ENCODE measurements at regions not wholly inside any gene's neighbourhood (a gene's known extent, or its start where the extent isn't known, plus 50 kb on each side); places are given as distances from the start of the nearest gene placed in this dataset.

DNA sequence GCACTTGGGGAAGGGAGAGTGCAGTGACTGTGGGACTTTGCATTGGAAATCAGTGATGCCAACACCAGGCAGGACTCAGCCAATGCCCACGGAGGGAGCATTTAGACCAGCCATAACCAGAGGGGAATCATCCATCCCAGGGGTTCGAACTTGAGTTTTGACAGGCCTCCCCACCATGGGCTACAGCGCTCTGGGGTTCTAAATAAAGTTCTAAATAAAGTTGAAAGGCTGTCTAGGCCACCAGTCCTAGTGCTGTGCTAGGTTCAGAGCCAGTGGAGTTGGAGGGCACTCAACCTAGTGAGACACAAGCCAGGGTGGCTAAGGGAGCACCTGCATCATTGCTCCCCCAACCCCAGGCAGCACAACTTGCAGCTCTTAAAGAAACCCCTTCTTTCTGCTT, 82.0 kb upstream of the SLC38A4 start (continued):
- TF ChIP-seq, protein P1, sequence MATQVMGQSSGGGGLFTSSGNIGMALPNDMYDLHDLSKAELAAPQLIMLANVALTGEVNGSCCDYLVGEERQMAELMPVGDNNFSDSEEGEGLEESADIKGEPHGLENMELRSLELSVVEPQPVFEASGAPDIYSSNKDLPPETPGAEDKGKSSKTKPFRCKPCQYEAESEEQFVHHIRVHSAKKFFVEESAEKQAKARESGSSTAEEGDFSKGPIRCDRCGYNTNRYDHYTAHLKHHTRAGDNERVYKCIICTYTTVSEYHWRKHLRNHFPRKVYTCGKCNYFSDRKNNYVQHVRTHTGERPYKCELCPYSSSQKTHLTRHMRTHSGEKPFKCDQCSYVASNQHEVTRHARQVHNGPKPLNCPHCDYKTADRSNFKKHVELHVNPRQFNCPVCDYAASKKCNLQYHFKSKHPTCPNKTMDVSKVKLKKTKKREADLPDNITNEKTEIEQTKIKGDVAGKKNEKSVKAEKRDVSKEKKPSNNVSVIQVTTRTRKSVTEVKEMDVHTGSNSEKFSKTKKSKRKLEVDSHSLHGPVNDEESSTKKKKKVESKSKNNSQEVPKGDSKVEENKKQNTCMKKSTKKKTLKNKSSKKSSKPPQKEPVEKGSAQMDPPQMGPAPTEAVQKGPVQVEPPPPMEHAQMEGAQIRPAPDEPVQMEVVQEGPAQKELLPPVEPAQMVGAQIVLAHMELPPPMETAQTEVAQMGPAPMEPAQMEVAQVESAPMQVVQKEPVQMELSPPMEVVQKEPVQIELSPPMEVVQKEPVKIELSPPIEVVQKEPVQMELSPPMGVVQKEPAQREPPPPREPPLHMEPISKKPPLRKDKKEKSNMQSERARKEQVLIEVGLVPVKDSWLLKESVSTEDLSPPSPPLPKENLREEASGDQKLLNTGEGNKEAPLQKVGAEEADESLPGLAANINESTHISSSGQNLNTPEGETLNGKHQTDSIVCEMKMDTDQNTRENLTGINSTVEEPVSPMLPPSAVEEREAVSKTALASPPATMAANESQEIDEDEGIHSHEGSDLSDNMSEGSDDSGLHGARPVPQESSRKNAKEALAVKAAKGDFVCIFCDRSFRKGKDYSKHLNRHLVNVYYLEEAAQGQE (IDR thresholded peaks at IDR 0.05; ENCODE audit: low read depth): no peak
- TF ChIP-seq ZFX (IDR thresholded peaks at IDR 0.05): no peak

DNA sequence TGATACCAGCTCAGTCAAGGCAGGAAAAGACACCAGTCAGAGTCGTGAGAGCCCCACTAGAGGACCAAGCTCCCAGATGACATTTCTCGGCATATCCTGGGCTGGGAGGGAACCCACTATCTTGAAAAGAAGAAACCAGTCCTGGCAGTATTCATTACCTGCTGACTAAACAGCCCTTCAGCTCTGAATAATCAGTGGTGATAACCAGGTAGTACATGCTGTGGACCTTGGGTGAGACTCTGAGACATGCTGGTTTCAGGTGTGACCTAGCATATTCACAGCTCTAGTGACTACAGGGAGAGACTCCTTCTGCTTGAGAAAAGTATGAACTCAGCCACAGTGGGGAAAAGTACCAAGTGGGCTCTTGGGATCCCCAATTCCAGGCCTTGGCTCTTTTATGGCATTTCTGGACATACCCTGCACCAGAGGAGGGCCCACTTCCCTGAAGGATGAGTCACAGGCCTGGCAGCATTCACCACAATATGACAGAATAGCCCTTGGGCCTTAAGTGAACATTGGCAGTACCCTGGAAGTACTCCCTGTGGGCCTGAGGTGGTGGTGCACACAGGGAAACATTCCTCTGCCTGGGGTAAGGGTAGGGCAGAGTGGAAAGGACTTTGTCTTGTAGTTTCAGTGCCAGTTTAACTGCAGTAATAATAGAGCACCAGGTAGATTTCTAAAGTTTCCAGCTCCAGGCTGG, 82.6 kb upstream of the SLC38A4 start:
- intact Hi-C loops (cut with micrococcal nuclease): no loop called here
- CTCF ChIA-PET: no interaction called here
- no peak overlapping the region for H3K4me3 ChIP-seq (replicated peaks in 1 of 2; ENCODE audit: low read depth in 1 of 2, low read length in 2 of 2)

More for the DNA sequence above, 82.6 kb upstream of the SLC38A4 start:
- TF ChIP-seq SRF (IDR thresholded peaks at IDR 0.05; ENCODE audit: low read depth) (no peak), FOSL1 (IDR thresholded peaks at IDR 0.05; ENCODE audit: low read depth) (peak; percentile 30; the same call in 1 of the 2 replicates), YY1 (IDR thresholded peaks at IDR 0.05; ENCODE audit: extremely low read depth, insufficient replicate concordance, low read depth, low read length) (no peak)
- H3K9me3 ChIP-seq (ENCODE audit: control insufficient read depth in 1 of 2, insufficient read depth in 1 of 2, low read depth in 1 of 2, low read length in 2 of 2): no peaks in the 10 kb centered on the region; a peak in 1 of 4 replicates
- no peaks in the 10 kb centered on the region for H4K20me1 ChIP-seq (ENCODE audit: insufficient read depth)
- peaks cover 0 to 11% of the 10 kb centered on the region in 2 experiments; a peak in 1 of 4 replicates for H3K4me1 ChIP-seq (ENCODE audit: control insufficient read depth in 1 of 2, insufficient read depth in 2 of 2, low read length in 2 of 2)
- ATAC-seq (peak; percentile 75), DNase-seq (ENCODE audit: low read depth, low spot score) (no peak)
- no peaks in the 10 kb centered on the region for H3K79me2 ChIP-seq (ENCODE audit: insufficient read depth, low read length)
- H2AFZ ChIP-seq (ENCODE audit: low read depth, low read length, poor library complexity, severe bottlenecking): no peak overlapping the region
- ChIA-PET RAD21 (ENCODE audit: low non-redundant PET in 1 of 2, low total read pairs in 2 of 2, uncharacterized antibody in 2 of 2, unreplicated experiment in 2 of 2) (no interaction called here), POLR2A (no interaction called here)
- H3K9ac ChIP-seq (ENCODE audit: low read length): no peak overlapping the region
- no peaks in the 10 kb centered on the region; the same call in 1 of the 2 replicates for H3K9me2 ChIP-seq (ENCODE audit: insufficient read depth)
- H3K27ac ChIP-seq (ENCODE audit: low read depth, low read length): no peak overlapping the region
- no peaks in the 10 kb centered on the region for H3K36me3 ChIP-seq (ENCODE audit: control insufficient read depth in 1 of 2, insufficient read depth in 2 of 2, low read length in 2 of 2)
- no peaks in the 10 kb centered on the region for H3K27me3 ChIP-seq (ENCODE audit: insufficient read depth, low read length)
- BruUV-seq (replicated peaks): no TSS peak
- no peak overlapping the region for H3K4me2 ChIP-seq (ENCODE audit: low read length)
